ENCODE measurements at regions not wholly inside any gene's neighbourhood (a gene's known extent, or its start where the extent isn't known, plus 50 kb on each side); places are given as distances from the start of the nearest gene placed in this dataset.

DNA sequence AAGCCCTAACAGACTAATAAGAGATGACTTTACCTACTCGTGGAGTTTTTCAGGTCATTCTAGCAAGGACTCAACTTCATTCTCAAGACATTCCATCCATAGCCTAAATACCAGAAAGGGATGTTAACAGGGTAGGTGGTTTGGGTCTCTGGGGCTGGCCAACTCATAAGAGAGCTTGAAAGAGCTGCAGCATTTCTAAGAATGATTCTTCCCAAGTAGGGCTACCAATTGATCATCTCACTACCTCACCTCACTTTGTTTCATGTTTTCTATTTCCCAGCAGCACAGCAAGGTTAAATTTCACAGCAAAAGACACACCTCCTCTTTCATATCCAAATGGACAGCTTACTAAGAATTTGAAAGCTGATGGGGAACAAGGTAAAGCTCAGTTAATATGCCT is 614.8 kb upstream of the DIPK2B start:
- Mint-ChIP-seq H3K4me3 (no peak overlapping the region), H3K36me3 (ENCODE audit: low read depth) (peaks cover 66% of the 10 kb centered on the region), H3K27ac (no peak overlapping the region), H3K27me3 (ENCODE audit: low read depth, poor library complexity) (no peaks in the 10 kb centered on the region), H3K4me1 (peaks cover 6% of the 10 kb centered on the region), H3K9me3 (peaks cover 61% of the 10 kb centered on the region)
- TF ChIP-seq CTCF (IDR thresholded peaks at IDR 0.05): no peak
- no peak for DNase-seq

DNA sequence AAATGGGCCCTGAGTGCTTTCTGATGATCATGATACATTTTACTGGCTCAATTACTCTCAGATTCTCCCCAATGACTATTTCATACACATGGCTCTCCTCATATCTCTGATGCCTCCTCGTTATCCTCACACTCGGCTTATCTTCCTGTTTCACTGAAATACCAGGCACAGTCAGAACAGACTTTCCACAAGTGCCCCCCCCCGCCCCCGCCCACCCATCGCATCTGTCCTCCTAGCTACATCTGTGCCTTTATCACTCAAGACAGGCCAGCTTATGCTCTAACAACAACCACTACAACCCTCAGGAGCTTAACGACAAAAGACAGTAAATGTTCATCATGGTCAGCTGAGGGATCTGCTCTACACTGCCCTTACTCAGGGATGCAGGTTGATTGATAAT is 610.6 kb upstream of the DIPK2B start:
- Mint-ChIP-seq H3K4me3 (no peak overlapping the region), H3K9me3 (peaks cover 55% of the 10 kb centered on the region), H3K27me3 (ENCODE audit: low read depth, poor library complexity) (no peaks in the 10 kb centered on the region), H3K36me3 (ENCODE audit: low read depth) (peaks cover 53% of the 10 kb centered on the region), H3K4me1 (peaks cover 43% of the 10 kb centered on the region), H3K27ac (peak overlapping the region; percentile 74)
- DNase-seq: no peak
- no peak for TF ChIP-seq CTCF (IDR thresholded peaks at IDR 0.05)

DNA sequence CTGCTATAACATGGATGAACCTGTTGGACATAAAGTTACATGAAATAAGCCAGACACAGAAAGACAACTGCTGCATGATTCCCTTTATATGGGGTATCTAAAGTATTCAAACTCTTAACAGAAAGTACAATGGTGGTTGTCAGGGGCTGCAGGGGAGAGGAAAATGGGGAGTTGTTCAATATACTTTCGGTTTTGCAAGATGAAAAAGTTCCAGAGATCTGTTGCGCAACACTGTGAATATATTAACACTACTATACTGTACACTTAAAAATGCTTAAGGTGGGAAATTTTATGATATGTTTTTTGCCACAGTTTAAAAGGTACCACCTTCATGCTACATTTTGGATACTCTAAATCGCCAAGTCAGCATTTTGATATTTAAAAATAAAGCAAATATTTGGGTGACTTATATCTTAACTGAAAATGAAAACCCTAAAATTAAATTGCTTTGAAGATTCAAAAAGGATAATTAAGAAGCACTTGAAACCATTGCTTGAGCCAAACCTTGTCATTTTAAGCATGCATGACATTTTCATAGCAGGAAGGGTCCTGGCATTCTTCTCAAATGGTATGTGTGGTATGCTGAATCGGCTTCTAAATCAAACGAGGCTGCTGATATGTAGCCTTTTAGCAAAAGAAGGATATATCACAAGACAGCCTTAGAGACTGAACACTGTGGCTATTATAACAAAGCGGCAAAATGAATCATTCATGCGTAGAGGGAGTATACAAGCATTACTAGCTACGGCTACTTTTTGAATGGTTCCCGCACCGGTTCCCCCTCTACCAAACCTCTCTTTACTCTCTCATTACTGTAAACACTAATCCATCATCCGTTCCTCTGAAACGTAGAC is 607.1 kb upstream of the DIPK2B start:
- peaks cover 47% of the 10 kb centered on the region for H3K4me1 Mint-ChIP-seq
- DNase-seq: no peak
- peaks cover 36% of the 10 kb centered on the region for H3K36me3 Mint-ChIP-seq (ENCODE audit: low read depth)
- no peak overlapping the region for H3K4me3 Mint-ChIP-seq
- H3K27ac Mint-ChIP-seq: no peak overlapping the region
- H3K9me3 Mint-ChIP-seq: peaks cover 52% of the 10 kb centered on the region
- no peaks in the 10 kb centered on the region for H3K27me3 Mint-ChIP-seq (ENCODE audit: low read depth, poor library complexity)
- no peak for TF ChIP-seq CTCF (IDR thresholded peaks at IDR 0.05)

DNA sequence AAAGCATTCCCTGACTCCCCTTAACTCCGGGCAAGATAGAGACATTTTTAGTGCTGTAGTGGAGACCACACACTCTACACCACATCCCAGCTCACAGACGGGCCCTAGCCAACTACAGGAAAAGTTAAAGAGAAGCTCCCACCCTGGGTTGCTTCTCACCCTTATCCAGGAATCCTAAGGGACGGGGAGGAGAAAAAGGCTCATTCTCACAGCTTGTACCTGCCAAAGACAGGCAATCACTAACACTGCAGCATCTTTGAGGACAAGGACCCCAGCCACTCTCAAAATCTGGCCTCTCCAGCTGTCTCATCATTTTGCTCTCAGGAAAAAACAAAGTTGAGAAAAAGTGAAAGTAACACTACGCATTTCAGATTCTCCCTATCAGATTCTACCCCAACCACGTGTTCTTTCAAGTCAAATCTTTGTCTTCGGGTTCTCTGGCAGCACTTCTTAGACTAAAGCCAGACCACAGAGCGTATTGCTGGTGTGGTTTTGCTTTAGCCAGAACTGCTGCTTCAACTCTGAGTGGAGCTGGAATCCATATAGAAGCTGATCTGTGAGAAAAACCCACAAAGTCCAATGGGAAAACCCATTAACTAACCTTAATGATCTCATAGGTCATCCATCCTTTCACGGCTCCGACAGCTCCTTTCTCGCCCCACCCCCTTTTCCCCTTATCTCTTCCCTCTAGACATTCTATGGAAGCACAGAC is 605.9 kb upstream of the DIPK2B start:
- no peak for DNase-seq
- peaks cover 47% of the 10 kb centered on the region for H3K4me1 Mint-ChIP-seq
- TF ChIP-seq CTCF (IDR thresholded peaks at IDR 0.05): no peak

GRCh38 chrX:45804276-45804675 is 603.6 kb upstream of the DIPK2B start:
- peak overlapping the region; percentile 12 for H3K27ac Mint-ChIP-seq
- no peaks in the 10 kb centered on the region for H3K27me3 Mint-ChIP-seq (ENCODE audit: low read depth, poor library complexity)
- peaks cover 20% of the 10 kb centered on the region for H3K36me3 Mint-ChIP-seq (ENCODE audit: low read depth)
- TF ChIP-seq CTCF (IDR thresholded peaks at IDR 0.05): no peak
- H3K4me1 Mint-ChIP-seq: peaks cover 36% of the 10 kb centered on the region
- peaks cover 31% of the 10 kb centered on the region for H3K9me3 Mint-ChIP-seq
- DNase-seq: no peak
- H3K4me3 Mint-ChIP-seq: no peak overlapping the region

More for the DNA sequence above, 605.9 kb upstream of the DIPK2B start:
- peaks cover 30% of the 10 kb centered on the region for H3K36me3 Mint-ChIP-seq (ENCODE audit: low read depth)
- H3K4me3 Mint-ChIP-seq: peak overlapping the region; percentile 70
- peaks cover 47% of the 10 kb centered on the region for H3K9me3 Mint-ChIP-seq
- peak overlapping the region; percentile 99 for H3K27ac Mint-ChIP-seq
- no peaks in the 10 kb centered on the region for H3K27me3 Mint-ChIP-seq (ENCODE audit: low read depth, poor library complexity)
